ENCODE measurements at regions not wholly inside any gene's neighbourhood (a gene's known extent, or its start where the extent isn't known, plus 50 kb on each side); places are given as distances from the start of the nearest gene placed in this dataset.

- Histone ChIP-seq H4K20me1 (ENCODE audit: low read depth, low read length) (no peaks in the 10 kb centered on the region), H3K4me2 (ENCODE audit: low read depth, low read length, poor library complexity, severe bottlenecking) (no peak overlapping the region), H3K27ac (ENCODE audit: low read depth, low read length) (no peak overlapping the region), H2AFZ (ENCODE audit: low read depth, low read length, severe bottlenecking) (no peak overlapping the region), H3K36me3 (ENCODE audit: low read length) (no peaks in the 10 kb centered on the region), H3K9ac (ENCODE audit: low read length) (no peak overlapping the region), H3K27me3 (ENCODE audit: low read length) (no peaks in the 10 kb centered on the region), H3K9me3 (ENCODE audit: insufficient read depth, low read length) (no peaks in the 10 kb centered on the region), H3K4me3 (ENCODE audit: insufficient read depth, low read length, poor library complexity, severe bottlenecking) (no peak overlapping the region), H3K9me2 (replicated peaks; ENCODE audit: insufficient read depth, low read length) (no peaks in the 10 kb centered on the region; the same call in none of the 2 replicates), H3K79me2 (ENCODE audit: insufficient read depth, low read length) (no peaks in the 10 kb centered on the region), H3F3A (ENCODE audit: insufficient read depth) (no peaks in the 10 kb centered on the region)
- TF ChIP-seq EZH2phosphoT487 (conservative IDR thresholded peaks at IDR 0.05; ENCODE audit: low read length) = no peak
- no peak for TF ChIP-seq CTCF (IDR thresholded peaks at IDR 0.05; ENCODE audit: insufficient read depth, low read length, poor library complexity, severe bottlenecking)
Observed at GRCh38 chr17:71302721-71303549, 817.9 kb upstream of the SOX9 start.

GRCh38 chr17:71304498-71305158 is 816.2 kb upstream of the SOX9 start:
- Histone ChIP-seq H2AFZ (ENCODE audit: low read depth, low read length, severe bottlenecking) (no peak overlapping the region), H3K27me3 (ENCODE audit: low read length) (no peaks in the 10 kb centered on the region)
- TF ChIP-seq EZH2phosphoT487 (conservative IDR thresholded peaks at IDR 0.05; ENCODE audit: low read length) = no peak

GRCh38 chr17:71313866-71314265 is 807.0 kb upstream of the SOX9 start:
- TF ChIP-seq CTCF (IDR thresholded peaks at IDR 0.05; ENCODE audit: insufficient read depth, low read length, poor library complexity, severe bottlenecking) (no peak), EZH2phosphoT487 (conservative IDR thresholded peaks at IDR 0.05; ENCODE audit: low read length) (no peak)
- H3K9me2 ChIP-seq (replicated peaks; ENCODE audit: insufficient read depth, low read length) = no peaks in the 10 kb centered on the region; the same call in 1 of the 2 replicates
- no peak overlapping the region for H3K4me2 ChIP-seq (ENCODE audit: low read depth, low read length, poor library complexity, severe bottlenecking)
- H4K20me1 ChIP-seq (ENCODE audit: low read depth, low read length) = no peaks in the 10 kb centered on the region
- H3K79me2 ChIP-seq (ENCODE audit: insufficient read depth, low read length) = no peaks in the 10 kb centered on the region
- H3K4me3 ChIP-seq (ENCODE audit: insufficient read depth, low read length, poor library complexity, severe bottlenecking) = no peak overlapping the region
- H3K9me3 ChIP-seq (ENCODE audit: insufficient read depth, low read length) = no peaks in the 10 kb centered on the region
- no peak overlapping the region for H3K9ac ChIP-seq (ENCODE audit: low read length)
- H2AFZ ChIP-seq (ENCODE audit: low read depth, low read length, severe bottlenecking) = no peak overlapping the region
- H3K27me3 ChIP-seq (ENCODE audit: low read length) = no peaks in the 10 kb centered on the region
- no peak overlapping the region for H3K27ac ChIP-seq (ENCODE audit: low read depth, low read length)
- no peaks in the 10 kb centered on the region for H3F3A ChIP-seq (ENCODE audit: insufficient read depth)
- no peaks in the 10 kb centered on the region for H3K36me3 ChIP-seq (ENCODE audit: low read length)

More at GRCh38 chr17:71304498-71305158, 816.2 kb upstream of the SOX9 start:
- Histone ChIP-seq H4K20me1 (ENCODE audit: low read depth, low read length) (no peaks in the 10 kb centered on the region), H3K4me3 (ENCODE audit: insufficient read depth, low read length, poor library complexity, severe bottlenecking) (no peak overlapping the region), H3K9me3 (ENCODE audit: insufficient read depth, low read length) (no peaks in the 10 kb centered on the region), H3F3A (ENCODE audit: insufficient read depth) (no peaks in the 10 kb centered on the region), H3K79me2 (ENCODE audit: insufficient read depth, low read length) (no peaks in the 10 kb centered on the region), H3K27ac (ENCODE audit: low read depth, low read length) (no peak overlapping the region), H3K4me2 (ENCODE audit: low read depth, low read length, poor library complexity, severe bottlenecking) (no peak overlapping the region), H3K36me3 (ENCODE audit: low read length) (no peaks in the 10 kb centered on the region), H3K9ac (ENCODE audit: low read length) (no peak overlapping the region), H3K9me2 (replicated peaks; ENCODE audit: insufficient read depth, low read length) (no peaks in the 10 kb centered on the region; the same call in 1 of the 2 replicates)

GRCh38 chr17:71315568-71315967 is 805.3 kb upstream of the SOX9 start:
- Histone ChIP-seq H3K9me2 (replicated peaks; ENCODE audit: insufficient read depth, low read length) (no peaks in the 10 kb centered on the region; the same call in 1 of the 2 replicates), H3K27ac (ENCODE audit: low read depth, low read length) (no peak overlapping the region), H3K9me3 (ENCODE audit: insufficient read depth, low read length) (no peaks in the 10 kb centered on the region), H3K9ac (ENCODE audit: low read length) (no peak overlapping the region), H3K4me3 (ENCODE audit: insufficient read depth, low read length, poor library complexity, severe bottlenecking) (no peak overlapping the region), H3F3A (ENCODE audit: insufficient read depth) (no peaks in the 10 kb centered on the region), H4K20me1 (ENCODE audit: low read depth, low read length) (no peaks in the 10 kb centered on the region), H3K4me2 (ENCODE audit: low read depth, low read length, poor library complexity, severe bottlenecking) (no peak overlapping the region), H3K79me2 (ENCODE audit: insufficient read depth, low read length) (no peaks in the 10 kb centered on the region), H2AFZ (ENCODE audit: low read depth, low read length, severe bottlenecking) (no peak overlapping the region), H3K27me3 (ENCODE audit: low read length) (no peaks in the 10 kb centered on the region), H3K36me3 (ENCODE audit: low read length) (no peaks in the 10 kb centered on the region)
- TF ChIP-seq EZH2phosphoT487 (conservative IDR thresholded peaks at IDR 0.05; ENCODE audit: low read length) = no peak
- TF ChIP-seq CTCF (IDR thresholded peaks at IDR 0.05; ENCODE audit: insufficient read depth, low read length, poor library complexity, severe bottlenecking) = no peak
